Panc1 (cell line): ENCODE measurements at regions not wholly inside any gene's neighbourhood (a gene's known extent, or its start where the extent isn't known, plus 50 kb on each side); places are given as distances from the start of the nearest gene placed in this dataset.
A peak's percentile ranks its signal among the peaks of the same experiment; 100 is the strongest.

ENCODE experiments used
- ATAC-seq: fragments of 200-7000 bp; cut with Tn5 transposase; 2 replicates; pipeline ENCODE4 v1.9.1; 2020; ENCODE audit warnings: mild to moderate bottlenecking, moderate library complexity
- BruUV-seq: library from RNA; stranded (reverse); fragments of 400-500 nt; replicated peaks from 2 replicates; lab custom pipeline; 2021; lab: Mats Ljungman, UMichigan
- CTCF ChIA-PET: fragments of 300-600 bp; sonication (Branson Sonifier 250); formaldehyde crosslinking; loops from one replicate; lab custom pipeline; 2022; ENCODE audit warnings: antibody characterized with exemption; lab: Charles Lee
- POLR2A ChIA-PET: fragments of 300-600 bp; sonication (Branson Sonifier 250); formaldehyde crosslinking; loops from one replicate; lab custom pipeline; 2022; ENCODE audit warnings: antibody characterized with exemption; lab: Charles Lee
- DNase-seq: peaks from one replicate; pipeline ENCODE4 v3.0.0-alpha.2; 2010; ENCODE audit warnings: low read depth, low spot score
- H3K27ac ChIP-seq: 2 replicates; pipeline ENCODE4 v1.5.1; 2011; ENCODE audit warnings: mild to moderate bottlenecking, low read length, inconsistent platforms
- H3K27me3 ChIP-seq: fragments of 200-500 bp; sonication (Bioruptor generic); 2 replicates; pipeline ENCODE4 v1.6.0; 2014; ENCODE audit warnings: low read length, inconsistent platforms; ENCODE audit not compliant: control insufficient read depth, insufficient read depth
- H3K36me3 ChIP-seq: fragments of 200-500 bp; sonication (Bioruptor generic); 2 replicates; pipeline ENCODE4 v1.5.1; 2014; ENCODE audit warnings: inconsistent platforms, mild to moderate bottlenecking, low read length, moderate library complexity; ENCODE audit not compliant: control insufficient read depth, insufficient read depth
- H3K4me1 ChIP-seq: 2 replicates; pipeline ENCODE4 v1.5.1; 2011; ENCODE audit warnings: inconsistent platforms, mild to moderate bottlenecking, low read length, moderate library complexity; ENCODE audit not compliant: control insufficient read depth, insufficient read depth
- H3K4me3 ChIP-seq, 2 experiments: 2 replicates each; pipeline ENCODE4 v1.5.1; 2011 to 2012; ENCODE audit warnings: low read depth in 2 of 2, low read length in 2 of 2, mild to moderate bottlenecking in 2 of 2, inconsistent platforms in 1 of 2, moderate library complexity in 1 of 2
- H3K9me3 ChIP-seq: fragments of 200-500 bp; sonication (Bioruptor generic); 2 replicates; pipeline ENCODE4 v1.5.1; 2014; ENCODE audit warnings: low read depth, mild to moderate bottlenecking, inconsistent platforms, low read length, moderate library complexity; ENCODE audit not compliant: control insufficient read depth, insufficient read depth
- CTCF ChIP-seq: fragments of 450-650 bp; IDR thresholded peaks from 2 replicates; pipeline ENCODE4 v1.5.1; 2017; ENCODE audit warnings: mild to moderate bottlenecking
- POLR2AphosphoS5 ChIP-seq: IDR thresholded peaks from 2 replicates; pipeline ENCODE4 v1.6.1; 2012; ENCODE audit warnings: mild to moderate bottlenecking, low read depth, low read length, moderate library complexity
- REST ChIP-seq, 2 experiments: IDR thresholded peaks; 2 replicates each; pipeline ENCODE4 v1.6.1; 2011 to 2012; ENCODE audit warnings: low read depth in 2 of 2, control low read depth in 1 of 2, low read length in 1 of 2, mild to moderate bottlenecking in 1 of 2, moderate library complexity in 1 of 2; ENCODE audit not compliant: insufficient read depth in 1 of 2
- SIN3A ChIP-seq: IDR thresholded peaks from 2 replicates; pipeline ENCODE4 v1.6.1; 2012; ENCODE audit warnings: low read depth, mild to moderate bottlenecking, low read length, moderate library complexity, borderline replicate concordance; ENCODE audit not compliant: insufficient read depth
- TCF7L2 ChIP-seq: IDR thresholded peaks from 2 replicates; pipeline ENCODE4 v1.6.1; 2011; ENCODE audit warnings: mild to moderate bottlenecking, low read depth, low read length, inconsistent platforms
- in situ Hi-C: cut with HindIII; loops from 2 replicates; pipeline ENCODE4 v1.10.0; 2016; ENCODE audit warnings: low sequenced_read_pairs, low pct_unique_long_range_greater_than_20kb
- intact Hi-C: fragments of 100-400 bp; cut with micrococcal nuclease; formaldehyde crosslinking; loops from one replicate; pipeline ENCODE4 v1.10.0; 2022; ENCODE audit not compliant: unreplicated experiment

DNA sequence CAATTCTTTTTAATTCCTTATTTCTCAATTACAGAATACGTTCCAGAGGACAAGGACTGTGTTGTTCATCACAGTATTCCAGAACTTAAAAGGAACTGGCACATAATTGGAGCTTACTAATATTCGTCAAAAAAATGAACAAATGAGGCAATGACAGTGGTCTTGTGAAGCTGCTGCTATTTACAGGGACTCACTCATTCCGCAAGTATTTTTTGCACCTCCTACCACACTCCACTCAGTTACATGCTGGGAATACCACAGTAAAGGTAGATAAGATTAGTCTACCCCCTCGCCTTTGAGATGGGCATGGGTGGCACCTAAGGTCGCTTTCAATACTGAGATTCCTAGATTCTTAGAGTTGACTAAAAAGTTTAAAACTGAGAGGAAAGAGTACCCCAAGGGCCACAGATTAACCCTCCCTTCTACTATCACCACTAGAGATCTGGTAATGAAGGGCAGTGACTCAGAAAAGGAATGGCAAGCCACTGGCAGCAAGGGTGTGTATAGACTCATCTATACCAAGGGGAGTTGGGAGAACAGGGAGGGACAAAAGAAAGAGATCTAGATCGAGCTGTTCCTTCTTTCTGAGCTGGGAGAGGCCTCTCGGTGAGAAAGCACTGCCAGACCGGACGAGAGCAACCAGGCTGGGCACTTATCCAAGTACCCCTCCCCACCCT lies 85.0 kb downstream of the RPL27A start:
- ATAC-seq (0 out of 2 replicates have a peak, but pooled peaks have one; percentile 50), DNase-seq (no peak)
- H3K27me3 ChIP-seq = no peaks in the 10 kb centered on the region
- TF ChIP-seq POLR2AphosphoS5 (no peak), SIN3A (no peak), REST (IDR thresholded peaks at IDR 0.05; ENCODE audit: insufficient read depth in 1 of 2, low read depth in 2 of 2, low read length in 1 of 2) (no peak), CTCF (no peak), TCF7L2 (no peak)
- CTCF ChIA-PET = no interaction called here
- in situ Hi-C loops (no loop called here), intact Hi-C loops (no loop called here)
- POLR2A ChIA-PET = interaction anchor here (1.0 kb wide), 1 partner anchor 16 kb away, joined by 8 read pairs; no protein-coding TSS in a partner anchor
- no peaks in the 10 kb centered on the region for H3K4me1 ChIP-seq
- H3K27ac ChIP-seq = no peak overlapping the region
- H3K36me3 ChIP-seq = no peaks in the 10 kb centered on the region
- BruUV-seq = no TSS peak
- H3K4me3 ChIP-seq = no peak overlapping the region
- H3K9me3 ChIP-seq = no peaks in the 10 kb centered on the region

- in situ Hi-C loops = no loop called here
- Histone ChIP-seq H3K4me3 (no peak overlapping the region), H3K36me3 (no peaks in the 10 kb centered on the region), H3K27me3 (no peaks in the 10 kb centered on the region), H3K9me3 (no peaks in the 10 kb centered on the region), H3K27ac (no peak overlapping the region), H3K4me1 (no peaks in the 10 kb centered on the region)
- no peak for TF ChIP-seq POLR2AphosphoS5
- no peak for TF ChIP-seq SIN3A
- TF ChIP-seq REST (IDR thresholded peaks at IDR 0.05; ENCODE audit: insufficient read depth in 1 of 2, low read depth in 2 of 2, low read length in 1 of 2) = no peak
- no peak for TF ChIP-seq TCF7L2
- TF ChIP-seq CTCF = no peak; the same call in 1 of the 2 replicates
- ATAC-seq = peak; percentile 75
- BruUV-seq = no TSS peak
- POLR2A ChIA-PET = no interaction called here
- CTCF ChIA-PET = no interaction called here
- intact Hi-C loops = no loop called here
- DNase-seq = peak; percentile 50
Measured at GRCh38 chr11:8768625-8769333, 86.2 kb downstream of the RPL27A start.
